Upper lobe of left lung (tissue), 4 donors: ENCODE measurements at regions not wholly inside any gene's neighbourhood (a gene's known extent, or its start where the extent isn't known, plus 50 kb on each side); places are given as distances from the start of the nearest gene placed in this dataset.

Experiments
- CTCF ChIP-seq, 6 experiments: fragments of 450-650 bp in 4 of 6; fragments of 200-600 bp in 2 of 6; sonication (generic) in 2 of 6; IDR thresholded peaks; one replicate each; pipeline ENCODE4 v1.5.1; 2016 to 2019; ENCODE audit warnings: antibody characterized with exemption in 6 of 6
- EP300 ChIP-seq, 4 donors: sonication (generic); formaldehyde crosslinking; IDR thresholded peaks; one replicate each; pipeline ENCODE4 v1.5.1; 2017; ENCODE audit warnings: antibody characterized with exemption in 4 of 4, control low read depth in 2 of 4

- TF ChIP-seq CTCF (IDR thresholded peaks at IDR 0.05) (no peak), EP300 (IDR thresholded peaks at IDR 0.05) (no peak)
Measured at GRCh38 chrX:85622635-85623034, 243.2 kb upstream of the POF1B start.
